B cell (primary cell): ENCODE measurements at regions not wholly inside any gene's neighbourhood (a gene's known extent, or its start where the extent isn't known, plus 50 kb on each side); places are given as distances from the start of the nearest gene placed in this dataset.

Experiments used
- ATAC-seq: fragments of 200-7000 bp; cut with Tn5 transposase; one replicate; pipeline ENCODE4 v1.10.0; 2021; ENCODE audit warnings: low read depth, mild to moderate bottlenecking, moderate number of reproducible peaks, moderate library complexity
- CTCF ChIA-PET: fragments of 350-600 bp; sonication (Branson Sonifier 250); formaldehyde crosslinking; loops from one replicate; lab custom pipeline; 2021; ENCODE audit warnings: antibody characterized with exemption, inconsistent platforms; lab: Charles Lee
- POLR2A ChIA-PET: fragments of 350-600 bp; sonication (Branson Sonifier 250); formaldehyde crosslinking; loops from one replicate; lab custom pipeline; 2021; ENCODE audit warnings: antibody characterized with exemption; lab: Charles Lee
- DNase-seq: peaks from one replicate; pipeline ENCODE4 v3.0.0; 2013
- H2AFZ ChIP-seq: 2 replicates; pipeline ENCODE4 v1.6.1; 2012; ENCODE audit warnings: mild to moderate bottlenecking, low read depth, low read length; ENCODE audit not compliant: insufficient read depth, poor library complexity, severe bottlenecking
- H3K27ac ChIP-seq, 2 donors: 1 replicate in 1 of 2; 2 replicates in 1 of 2; pipeline ENCODE4 v1.5.1; 2012 to 2013; ENCODE audit warnings: low read length in 2 of 2, mild to moderate bottlenecking in 2 of 2, moderate library complexity in 1 of 2
- H3K27me3 ChIP-seq, 4 experiments: fragments of 200-600 bp in 1 of 4; sonication (generic) in 1 of 4; replicated peaks in 1 of 4; 1 replicate in 2 of 4; 2 replicates in 2 of 4; pipeline versions ENCODE4 v1.6.1 to v1.7.0; 2013 to 2016; ENCODE audit warnings: low read length in 3 of 4, mild to moderate bottlenecking in 2 of 4, mixed read lengths in 1 of 4, moderate library complexity in 1 of 4; ENCODE audit not compliant: insufficient read depth in 4 of 4, control insufficient read depth in 3 of 4; ENCODE audit errors: control extremely low read depth in 1 of 4
- H3K36me3 ChIP-seq, 2 experiments: replicated peaks in 1 of 2; 1 replicate in 1 of 2; 2 replicates in 1 of 2; pipeline versions ENCODE4 v1.6.1 to v1.7.1; 2013; ENCODE audit warnings: low read length in 1 of 2; ENCODE audit not compliant: insufficient read depth in 2 of 2, control insufficient read depth in 1 of 2; ENCODE audit errors: control extremely low read depth in 1 of 2, extremely low read depth in 1 of 2
- H3K4me1 ChIP-seq, 2 donors: fragments of 200-600 bp in 1 of 2; sonication (generic) in 1 of 2; 1 replicate in 1 of 2; 2 replicates in 1 of 2; pipeline versions ENCODE4 v1.5.1 to v1.6.1; 2013 to 2017; ENCODE audit warnings: low read length in 2 of 2; ENCODE audit not compliant: control insufficient read depth in 2 of 2, insufficient read depth in 2 of 2
- H3K4me2 ChIP-seq: replicated peaks from 2 replicates; pipeline ENCODE3; 2012; ENCODE audit warnings: mild to moderate bottlenecking, low read depth, low read length; ENCODE audit not compliant: poor library complexity, severe bottlenecking
- H3K4me3 ChIP-seq, 5 experiments: fragments of 200-600 bp in 1 of 5; sonication (generic) in 1 of 5; 1 replicate in 3 of 5; 2 replicates in 2 of 5; pipeline versions ENCODE4 v1.5.1 to v1.7.0; 2011 to 2016; ENCODE audit warnings: low read length in 4 of 5, mild to moderate bottlenecking in 4 of 5, low read depth in 2 of 5, control low read depth in 1 of 5, moderate library complexity in 1 of 5; ENCODE audit not compliant: insufficient read depth in 1 of 5; ENCODE audit errors: control extremely low read depth in 1 of 5, extremely low read depth in 1 of 5
- H3K79me2 ChIP-seq: fragments of 200-600 bp; sonication (generic); one replicate; pipeline ENCODE4 v1.6.0; 2016; ENCODE audit warnings: low read length; ENCODE audit not compliant: control insufficient read depth, insufficient read depth
- H3K9ac ChIP-seq: fragments of 200-600 bp; sonication (generic); 2 replicates; pipeline ENCODE4 v1.6.1; 2017; ENCODE audit warnings: mild to moderate bottlenecking, low read length, moderate library complexity
- H3K9me3 ChIP-seq, 3 donors: one replicate each; pipeline versions ENCODE4 v1.6.1 to v1.7.1; 2013; ENCODE audit warnings: low read length in 2 of 3; ENCODE audit not compliant: control insufficient read depth in 2 of 3, insufficient read depth in 1 of 3; ENCODE audit errors: control extremely low read depth in 1 of 3
- H4K20me1 ChIP-seq: 2 replicates; pipeline ENCODE4 v1.6.0; 2012; ENCODE audit warnings: mild to moderate bottlenecking, low read length; ENCODE audit not compliant: insufficient read depth, control insufficient read depth, poor library complexity, severe bottlenecking
- H3K27ac Mint-ChIP-seq: one replicate; pipeline ENCODE4 v1.8.0; 2021; ENCODE audit warnings: mixed read lengths
- H3K27me3 Mint-ChIP-seq: one replicate; pipeline ENCODE4 v1.8.0; 2021; ENCODE audit warnings: mixed read lengths
- H3K4me1 Mint-ChIP-seq: one replicate; pipeline ENCODE4 v1.8.0; 2021; ENCODE audit warnings: mixed read lengths
- H3K4me3 Mint-ChIP-seq: one replicate; pipeline ENCODE4 v1.8.0; 2021; ENCODE audit warnings: mixed read lengths
- H3K9me3 Mint-ChIP-seq: one replicate; pipeline ENCODE4 v1.8.0; 2022; ENCODE audit warnings: mixed read lengths; ENCODE audit not compliant: insufficient read depth
- CTCF ChIP-seq: fragments of 200-600 bp; IDR thresholded peaks from one replicate; pipeline ENCODE4 v1.8.0; 2022; ENCODE audit warnings: antibody characterized with exemption, mild to moderate bottlenecking
- EZH2 ChIP-seq: IDR thresholded peaks from 2 replicates; pipeline ENCODE4 v1.6.1; 2012; ENCODE audit warnings: borderline replicate concordance, low read depth, mild to moderate bottlenecking, moderate library complexity, low read length; ENCODE audit not compliant: insufficient read depth, poor library complexity, severe bottlenecking
- whole genome bisulfite sequencing: methylation state at CpG from one replicate; pipeline ENCODE4 v1.1.5; 2013; ENCODE audit warnings: missing lambda C conversion rate; ENCODE audit not compliant: insufficient coverage; 5-methylcytosine and 5-hydroxymethylcytosine counted together
- intact Hi-C: fragments of 100-400 bp; cut with micrococcal nuclease; formaldehyde crosslinking; loops from one replicate; pipeline ENCODE4 v1.10.0; 2022

DNA sequence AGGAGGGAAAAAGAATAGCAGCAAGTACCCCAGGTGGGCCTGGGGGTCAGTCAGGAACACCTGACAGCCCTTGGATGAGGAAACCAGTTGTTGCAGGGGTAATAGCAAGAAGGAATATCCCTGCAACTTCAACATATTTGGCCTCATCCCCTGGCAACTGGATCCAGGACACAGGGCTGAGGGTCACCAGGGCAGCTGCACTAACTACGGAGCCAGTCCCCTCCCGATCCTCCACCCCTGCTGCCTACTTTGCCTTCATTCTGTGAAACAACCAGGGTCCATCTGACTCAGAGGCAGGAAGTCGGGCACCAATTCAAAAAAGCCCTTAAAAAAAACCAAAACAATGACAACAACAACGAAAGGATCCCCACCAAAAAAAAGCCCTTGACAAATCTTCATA lies 52.9 kb downstream of the FRMPD3 start:
- no peak overlapping the region for H3K9ac ChIP-seq
- intact Hi-C loops = no loop called here
- TF ChIP-seq EZH2 (no peak), CTCF (no peak)
- no peak overlapping the region for H3K27ac Mint-ChIP-seq
- no peaks in the 10 kb centered on the region for H3K9me3 Mint-ChIP-seq
- no CpG with 5 or more reads among the region's 4 CpGs for WGBS
- DNase-seq = no peak
- no peak overlapping the region for H2AFZ ChIP-seq
- peaks cover 2% of the 10 kb centered on the region for H3K4me1 Mint-ChIP-seq
- H4K20me1 ChIP-seq = no peaks in the 10 kb centered on the region
- POLR2A ChIA-PET = no interaction called here
- no peak for ATAC-seq
- H3K27me3 Mint-ChIP-seq = peaks cover 15% of the 10 kb centered on the region
- CTCF ChIA-PET = no interaction called here
- H3K36me3 ChIP-seq = no peaks in the 10 kb centered on the region
- no peak overlapping the region for H3K4me3 Mint-ChIP-seq
- peaks cover 0 to 9% (median 0%) of the 10 kb centered on the region in 4 experiments for H3K27me3 ChIP-seq
- no peaks in the 10 kb centered on the region for H3K79me2 ChIP-seq
- H3K27ac ChIP-seq = no peak overlapping the region
- no peak overlapping the region for H3K4me3 ChIP-seq
- no peaks in the 10 kb centered on the region for H3K9me3 ChIP-seq
- no peaks in the 10 kb centered on the region for H3K4me1 ChIP-seq
- no peak overlapping the region for H3K4me2 ChIP-seq

GRCh38 chrX:107504006-107504405 lies 54.6 kb downstream of the FRMPD3 start:
- Histone ChIP-seq H3K27me3 (peaks cover 0 to 13% (median 0%) of the 10 kb centered on the region in 4 experiments), H4K20me1 (no peaks in the 10 kb centered on the region), H3K9me3 (peaks cover 0 to 3% (median 0%) of the 10 kb centered on the region in 3 donors), H3K4me2 (no peak overlapping the region), H3K79me2 (no peaks in the 10 kb centered on the region), H3K9ac (no peak overlapping the region), H3K4me3 (no peak overlapping the region), H2AFZ (no peak overlapping the region), H3K36me3 (no peaks in the 10 kb centered on the region), H3K4me1 (no peaks in the 10 kb centered on the region), H3K27ac (no peak overlapping the region)
- POLR2A ChIA-PET = no interaction called here
- ATAC-seq (no peak), DNase-seq (no peak)
- Mint-ChIP-seq H3K27ac (no peak overlapping the region), H3K9me3 (no peaks in the 10 kb centered on the region), H3K27me3 (peaks cover 27% of the 10 kb centered on the region), H3K4me1 (peaks cover 2% of the 10 kb centered on the region), H3K4me3 (no peak overlapping the region)
- intact Hi-C loops = no loop called here
- WGBS = 67% methylated on average over 1 of the region's 4 CpGs
- CTCF ChIA-PET = no interaction called here
- no peak for TF ChIP-seq EZH2
- TF ChIP-seq CTCF = no peak
